Left ventricle myocardium superior (tissue), 1 donor: ENCODE measurements at regions not wholly inside any gene's neighbourhood (a gene's known extent, or its start where the extent isn't known, plus 50 kb on each side); places are given as distances from the start of the nearest gene placed in this dataset.

Experiments used
- ATAC-seq: fragments of 200-7000 bp; cut with Tn5 transposase; one replicate; pipeline ENCODE4 v1.9.1; 2020; ENCODE audit warnings: mild to moderate bottlenecking, moderate library complexity
- DNase-seq: peaks from one replicate; pipeline ENCODE4 v3.0.0-alpha.2; 2020
- intact Hi-C: fragments of 100-400 bp; cut with micrococcal nuclease; formaldehyde crosslinking; loops from one replicate; pipeline ENCODE4 v1.11.0; 2022
- donor health status: DM: no; HTN: yes; CAD: no; lungs with severe emphysema.

DNA sequence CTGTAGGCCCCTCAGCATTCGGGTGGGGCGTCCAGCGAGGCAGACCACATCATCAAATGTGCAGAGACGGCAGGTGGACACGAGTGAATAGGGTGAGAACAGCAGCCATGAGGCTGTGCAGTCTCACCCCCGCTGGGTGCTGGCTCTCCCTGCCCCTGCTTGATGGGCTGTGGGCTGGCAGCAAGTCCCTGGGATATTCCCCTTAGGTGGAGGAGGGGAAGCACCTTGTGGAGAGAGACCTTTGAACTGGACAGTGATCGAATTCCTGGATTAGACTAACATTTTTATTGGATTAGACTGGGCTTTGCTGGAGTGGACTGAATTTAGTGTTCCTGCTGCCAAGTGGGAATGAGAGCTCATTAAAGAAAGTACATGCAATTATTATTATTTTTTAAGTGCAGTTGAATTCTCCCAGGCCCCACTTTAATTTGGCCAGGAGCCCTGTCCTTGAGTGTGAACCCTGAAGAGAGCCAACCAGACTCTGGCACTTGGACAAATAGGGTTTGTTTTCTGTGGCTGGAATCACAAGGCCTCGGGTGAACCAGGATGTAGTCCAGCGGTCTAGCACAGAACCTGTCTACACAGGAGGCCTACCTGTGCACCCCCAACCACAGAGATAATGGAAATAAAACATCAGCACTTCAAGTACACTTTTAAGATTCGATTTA is 193.1 kb downstream of the ABHD5 start:
- intact Hi-C loops: no loop called here
- peak; percentile 91 for ATAC-seq
- peak; percentile 42 for DNase-seq

DNA sequence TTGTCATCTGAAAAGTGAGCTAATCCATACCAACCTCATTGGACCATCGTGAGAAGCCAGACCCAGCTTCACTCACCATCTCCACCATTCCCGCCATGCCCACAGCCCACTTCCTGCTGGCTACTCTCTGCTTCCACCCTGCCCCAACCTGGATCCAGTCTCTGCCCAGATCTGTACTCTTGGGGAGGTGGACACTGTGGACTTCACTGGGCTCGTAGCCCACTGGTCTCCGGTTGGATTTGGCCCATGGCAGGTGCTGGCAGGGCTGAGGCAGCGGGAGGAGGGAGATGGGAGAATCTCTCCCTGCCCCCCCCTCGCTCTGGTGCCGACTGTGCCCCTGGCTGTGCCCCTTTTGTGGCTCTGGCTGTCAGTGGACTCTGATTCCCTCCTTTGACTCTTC is 193.8 kb downstream of the ABHD5 start:
- DNase-seq: no peak

DNA sequence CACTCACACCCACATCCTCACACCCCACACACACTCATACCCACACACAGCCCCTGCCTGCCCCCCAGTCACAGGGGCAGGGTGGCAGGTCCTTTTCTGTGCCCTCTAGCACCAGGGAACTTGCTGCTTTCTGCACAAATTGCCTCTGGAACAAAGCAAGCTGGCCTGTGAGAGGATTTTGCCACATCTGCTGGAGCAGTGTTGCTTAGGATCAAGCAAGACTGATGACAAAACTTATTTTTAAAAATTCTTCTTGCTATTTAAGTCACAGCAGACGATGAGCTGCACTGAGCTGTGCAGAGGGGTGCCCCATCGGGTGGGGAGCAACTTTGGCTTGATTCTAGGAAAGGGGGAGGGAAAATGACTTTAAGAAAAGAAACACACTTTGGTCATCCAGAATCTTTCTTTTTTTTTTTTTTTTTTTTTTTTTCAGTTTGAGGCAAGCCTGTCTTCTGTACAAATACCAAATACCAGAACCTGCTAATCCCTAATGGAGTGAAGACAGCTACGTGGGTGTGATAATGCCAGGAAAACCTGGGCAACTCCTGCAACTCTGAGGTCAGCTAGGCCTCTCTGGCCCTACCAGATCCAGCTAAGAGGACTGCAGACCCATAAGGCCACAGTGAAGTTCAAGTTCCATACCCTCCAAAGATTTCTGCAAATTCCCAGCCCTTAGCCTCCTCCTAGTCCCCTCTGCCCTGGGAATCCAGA is 195.3 kb downstream of the ABHD5 start:
- intact Hi-C loops: no loop called here
- DNase-seq (no peak), ATAC-seq (no peak)

More for the DNA sequence above, 193.8 kb downstream of the ABHD5 start:
- ATAC-seq: no peak
- intact Hi-C loops: no loop called here

DNA sequence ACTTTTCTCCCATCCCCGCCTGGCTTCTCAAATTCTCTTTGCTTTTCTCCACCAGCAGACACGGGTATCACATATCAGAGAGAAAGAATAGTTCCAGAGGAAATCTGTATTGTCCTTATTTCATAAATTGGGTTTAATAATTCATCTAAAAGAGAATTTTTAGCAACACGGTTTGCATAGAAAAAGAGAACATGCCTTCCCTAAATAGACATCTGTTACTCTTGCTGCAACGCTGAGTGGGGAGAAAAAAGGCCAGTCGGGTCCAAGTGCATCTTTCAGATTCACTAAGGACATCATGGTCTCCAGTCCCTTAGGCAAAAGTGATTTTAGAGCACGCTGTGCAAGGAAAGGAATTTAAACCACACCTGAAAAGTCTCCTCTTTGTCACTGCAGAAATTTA is 201.3 kb downstream of the ABHD5 start:
- DNase-seq (no peak), ATAC-seq (no peak)
- intact Hi-C loops: no loop called here

DNA sequence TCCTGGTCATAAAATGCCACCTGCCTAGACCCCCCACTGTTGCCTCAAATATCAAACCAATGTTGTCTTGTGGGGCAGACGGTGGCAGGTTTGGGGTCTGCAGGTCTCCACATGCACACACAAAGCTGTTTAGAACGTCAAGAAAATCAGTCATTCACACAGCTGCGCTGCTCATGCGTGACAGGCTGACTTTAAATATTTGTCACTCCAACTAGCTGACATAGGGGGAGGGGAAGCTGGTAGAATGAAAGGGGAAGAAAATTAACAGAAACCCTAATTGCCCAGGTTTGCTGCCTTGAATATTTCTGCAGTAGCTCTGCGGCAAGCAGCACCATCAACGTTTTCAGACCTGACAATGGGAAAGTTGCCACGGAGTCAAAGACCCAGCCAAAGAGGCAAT is 201.8 kb downstream of the ABHD5 start:
- ATAC-seq (no peak), DNase-seq (no peak)
- intact Hi-C loops: no loop called here

DNA sequence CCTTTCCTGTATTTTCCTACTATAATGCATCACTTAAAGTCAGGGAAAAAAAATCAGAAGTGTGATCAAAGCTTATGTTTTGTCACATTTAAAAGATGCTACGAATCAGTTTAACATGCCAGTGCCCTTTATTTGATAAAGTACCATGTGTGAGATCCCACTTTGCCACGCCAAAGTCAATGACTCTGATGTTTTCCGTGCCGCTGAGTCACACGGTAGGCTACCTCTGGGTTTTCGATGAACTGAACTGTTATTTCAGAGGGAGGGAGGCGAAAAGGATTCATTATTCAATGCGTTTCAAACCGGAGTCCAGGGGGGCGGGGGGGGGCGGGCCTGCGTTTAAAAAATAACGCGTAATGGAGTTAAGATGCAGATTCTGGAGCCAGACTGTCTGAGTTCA is 203.0 kb downstream of the ABHD5 start:
- DNase-seq (no peak), ATAC-seq (no peak)
- intact Hi-C loops: no loop called here

- intact Hi-C loops: no loop called here
- DNase-seq (peak; percentile 81), ATAC-seq (peak; percentile 97)
These were observed 203.7 kb downstream of the ABHD5 start for GRCh38 chr3:43894176-43895049.

- ATAC-seq (no peak), DNase-seq (no peak)
- intact Hi-C loops: no loop called here
These were observed 204.8 kb downstream of the ABHD5 start for GRCh38 chr3:43895573-43895972.

DNA sequence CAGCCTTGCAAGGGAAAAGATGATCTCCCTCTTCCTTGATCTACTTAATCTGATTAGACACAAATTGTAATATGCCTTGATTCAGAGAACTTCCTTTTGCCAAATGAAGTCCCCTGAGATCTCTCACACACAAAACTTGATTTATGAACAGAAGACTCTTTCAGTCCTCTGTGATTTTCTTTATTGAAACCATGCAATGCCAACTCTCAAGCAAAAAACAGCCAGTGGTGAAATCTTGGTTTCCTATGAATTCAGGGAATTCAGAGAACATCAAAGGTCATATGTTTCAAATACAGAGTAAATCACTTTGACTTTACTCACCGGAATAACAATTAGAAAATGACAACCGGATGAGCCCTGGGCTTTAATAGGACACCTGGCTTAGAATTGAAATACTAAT is 211.7 kb downstream of the ABHD5 start:
- DNase-seq: no peak
- no peak for ATAC-seq
- intact Hi-C loops: no loop called here

DNA sequence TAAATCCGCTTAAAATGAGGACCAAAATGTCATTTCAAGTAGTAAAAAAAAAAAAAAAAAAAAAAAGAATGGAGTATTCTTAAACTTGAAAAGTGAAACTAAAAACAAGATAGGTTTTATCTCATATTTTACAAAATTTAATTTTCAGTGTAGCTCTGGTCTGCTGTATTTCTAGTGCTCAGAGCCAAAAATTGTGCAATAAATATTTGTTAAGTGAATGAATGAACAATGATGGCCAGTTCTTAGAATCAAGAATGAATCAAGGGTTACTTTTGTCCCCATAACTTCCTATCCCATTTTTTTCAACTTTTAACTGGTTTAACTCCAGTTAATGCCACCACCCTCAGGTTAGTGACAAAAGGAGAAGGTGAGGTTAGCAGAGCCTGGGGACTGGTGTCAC is 214.4 kb downstream of the ABHD5 start:
- intact Hi-C loops: no loop called here
- ATAC-seq: peak; percentile 60
- no peak for DNase-seq

- DNase-seq (no peak), ATAC-seq (no peak)
- intact Hi-C loops: no loop called here
These were observed 216.2 kb downstream of the ABHD5 start for GRCh38 chr3:43906849-43907507.

DNA sequence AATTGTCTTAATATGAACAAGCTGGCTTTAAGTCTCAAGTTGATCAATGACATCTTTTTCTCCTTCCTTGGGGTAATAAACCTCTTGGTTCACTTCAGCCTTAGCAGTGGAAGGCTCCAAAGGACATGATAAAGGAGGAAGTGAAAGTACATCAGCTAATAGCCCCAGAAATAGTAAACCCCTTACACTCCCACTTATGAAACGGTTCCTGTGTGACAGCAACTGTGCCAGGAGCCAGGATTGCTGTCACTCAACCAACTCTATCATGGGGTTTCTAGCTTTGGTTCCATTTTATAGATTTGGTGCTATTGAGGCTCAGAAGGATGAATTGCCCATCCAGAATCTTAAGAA is 216.7 kb downstream of the ABHD5 start:
- ATAC-seq (no peak), DNase-seq (no peak)
- intact Hi-C loops: no loop called here

DNA sequence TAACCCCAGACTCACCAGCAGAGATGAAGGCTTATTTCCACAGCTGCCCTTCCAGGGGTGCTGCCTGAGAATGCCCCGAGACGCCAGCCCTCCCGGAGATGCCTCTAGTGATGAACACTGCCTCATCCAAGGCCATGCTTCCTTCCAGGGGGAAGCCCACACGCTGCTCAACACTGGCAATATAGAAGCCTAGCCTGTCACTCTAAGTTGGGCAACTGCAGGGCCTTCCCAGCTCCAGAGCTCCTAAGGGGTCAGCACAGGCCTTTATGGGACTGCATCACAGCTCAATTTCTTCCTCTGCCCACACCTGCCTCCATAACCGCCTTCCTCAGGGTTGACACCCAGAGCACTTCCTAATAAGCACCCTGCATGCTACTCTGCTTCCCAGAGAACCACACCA is 217.7 kb downstream of the ABHD5 start:
- no peak for DNase-seq
- no peak for ATAC-seq
- intact Hi-C loops: no loop called here

- intact Hi-C loops: no loop called here
- DNase-seq (no peak), ATAC-seq (peak; percentile 65)
These were observed 218.4 kb downstream of the ABHD5 start for GRCh38 chr3:43909149-43909548.

GRCh38 chr3:43910750-43911149 is 220.0 kb downstream of the ABHD5 start:
- DNase-seq: no peak
- intact Hi-C loops: no loop called here

DNA sequence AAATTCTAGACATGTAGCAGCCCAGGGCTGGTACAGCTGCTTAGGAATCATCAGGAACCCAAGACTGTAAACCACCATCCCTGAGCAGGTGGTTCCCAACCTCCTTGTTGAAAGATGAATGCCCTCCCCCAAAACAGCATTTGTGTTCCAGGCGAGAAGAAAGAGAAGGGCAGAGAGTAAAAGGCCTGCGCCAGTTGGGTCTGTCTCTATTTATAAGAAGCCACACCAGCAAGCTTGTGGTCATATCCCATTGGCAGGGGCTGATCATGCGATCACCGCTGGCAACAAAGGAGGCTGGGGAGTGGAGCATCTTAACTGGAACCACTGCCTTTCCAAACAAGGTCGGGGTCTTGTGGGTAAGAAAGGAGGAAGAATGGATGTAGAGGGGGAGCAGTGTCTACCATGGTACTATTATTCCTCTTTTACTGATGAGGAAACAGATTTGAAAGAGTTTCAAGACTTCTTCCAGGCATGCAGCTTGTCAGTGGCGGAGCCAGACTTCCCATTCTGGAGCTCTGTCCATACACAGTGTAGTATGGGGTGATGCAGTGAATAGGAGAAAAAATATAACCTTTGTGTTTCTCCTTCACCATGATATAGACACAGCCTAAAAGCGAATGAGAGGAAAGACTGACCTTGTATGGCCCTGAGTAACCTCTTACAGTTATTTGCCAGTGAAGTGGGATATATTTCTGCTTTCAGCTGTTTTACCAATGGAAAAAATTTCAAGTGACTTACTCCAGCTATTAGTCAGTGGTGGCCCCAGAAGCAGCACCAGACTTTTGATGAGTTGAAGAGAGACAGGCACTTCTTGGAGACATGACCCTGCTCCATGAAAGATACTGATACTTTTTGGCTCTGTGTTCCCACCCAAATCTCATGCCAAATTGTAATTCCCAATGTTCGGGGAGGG is 222.6 kb downstream of the ABHD5 start:
- DNase-seq: no peak
- no peak for ATAC-seq
- intact Hi-C loops: no loop called here

More at GRCh38 chr3:43910750-43911149, 220.0 kb downstream of the ABHD5 start:
- ATAC-seq: no peak

GRCh38 chr3:43914269-43914668 is 223.5 kb downstream of the ABHD5 start:
- DNase-seq: no peak
- intact Hi-C loops: no loop called here
- no peak for ATAC-seq

DNA sequence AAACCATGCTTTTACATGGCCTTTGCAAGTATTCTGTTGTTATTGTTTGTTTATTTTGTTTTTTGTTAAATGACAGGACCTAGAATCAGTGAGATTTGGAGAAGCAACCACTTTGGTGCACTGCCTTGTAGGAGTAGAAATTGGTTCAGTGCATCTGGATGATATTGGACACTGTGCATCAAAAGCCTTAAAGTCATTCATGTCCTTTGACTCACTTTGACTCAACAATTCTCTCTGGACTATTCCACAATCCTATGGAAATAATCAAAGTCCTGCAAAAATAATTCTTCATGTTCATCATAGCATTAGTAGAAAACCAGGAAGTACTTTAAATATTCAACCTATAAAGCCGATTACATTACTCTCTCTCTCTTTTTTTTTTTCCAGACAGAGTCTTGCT is 224.8 kb downstream of the ABHD5 start:
- intact Hi-C loops: no loop called here
- DNase-seq: no peak
- ATAC-seq: no peak

DNA sequence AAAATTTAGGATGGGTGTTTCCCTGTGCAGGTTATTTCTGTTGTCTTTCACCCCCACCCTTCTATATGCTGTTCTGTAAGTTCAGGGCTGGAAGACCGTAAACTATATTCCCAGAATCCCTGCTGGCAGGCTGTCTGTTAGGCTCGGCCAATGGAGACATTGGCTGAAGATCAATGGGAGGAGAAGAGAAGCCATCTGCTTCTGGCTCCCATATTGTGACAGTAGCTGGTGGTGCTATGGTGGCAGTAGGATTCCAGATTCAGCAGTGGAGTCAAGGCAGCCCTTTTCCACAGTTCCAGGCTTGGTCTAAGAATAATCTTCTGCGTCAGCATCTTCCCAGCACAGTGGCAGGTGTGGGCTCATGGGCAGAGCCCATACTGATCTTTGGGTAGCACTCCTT is 226.6 kb downstream of the ABHD5 start:
- DNase-seq (no peak), ATAC-seq (no peak)
- intact Hi-C loops: no loop called here
